Karpas-422 (cell line): ENCODE measurements at regions not wholly inside any gene's neighbourhood (a gene's known extent, or its start where the extent isn't known, plus 50 kb on each side); places are given as distances from the start of the nearest gene placed in this dataset.

Experiments used
- DNase-seq: peaks from one replicate; pipeline ENCODE4 v3.0.0-alpha.2; 2015
- H2AFZ ChIP-seq: fragments of 200-600 bp; sonication (generic); 2 replicates; pipeline ENCODE4 v1.6.1; 2014; ENCODE audit warnings: antibody characterized with exemption, low read length, mixed read lengths
- H3K27ac ChIP-seq: fragments of 200-600 bp; sonication (generic); 2 replicates; pipeline ENCODE4 v1.5.1; 2014; ENCODE audit warnings: mild to moderate bottlenecking, low read length, moderate library complexity
- H3K27me3 ChIP-seq: fragments of 200-600 bp; sonication (generic); 2 replicates; pipeline ENCODE4 v1.6.1; 2014; ENCODE audit warnings: low read length, mixed read lengths
- H3K36me3 ChIP-seq: fragments of 200-600 bp; sonication (generic); 2 replicates; pipeline ENCODE4 v1.6.1; 2014; ENCODE audit warnings: low read length, mixed read lengths; ENCODE audit not compliant: insufficient read depth
- H3K4me1 ChIP-seq: fragments of 200-600 bp; sonication (generic); 2 replicates; pipeline ENCODE4 v1.6.1; 2014; ENCODE audit warnings: mild to moderate bottlenecking, low read length, mixed read lengths
- H3K4me2 ChIP-seq: fragments of 200-600 bp; sonication (generic); 2 replicates; pipeline ENCODE4 v1.6.1; 2014; ENCODE audit warnings: low read length, low read depth, mild to moderate bottlenecking; ENCODE audit not compliant: poor library complexity, severe bottlenecking
- H3K4me3 ChIP-seq: fragments of 200-600 bp; sonication (generic); 2 replicates; pipeline ENCODE4 v1.5.1; 2014; ENCODE audit warnings: mild to moderate bottlenecking, antibody characterized with exemption, low read length, mixed read lengths
- H3K79me2 ChIP-seq: fragments of 200-600 bp; sonication (generic); 2 replicates; pipeline ENCODE4 v1.6.1; 2014; ENCODE audit warnings: mild to moderate bottlenecking, low read length, mixed read lengths
- H3K9ac ChIP-seq: fragments of 200-600 bp; sonication (generic); 2 replicates; pipeline ENCODE4 v1.6.0; 2014; ENCODE audit warnings: low read length
- H3K9me2 ChIP-seq: fragments of 200-600 bp; sonication (generic), shearing (Covaris generic); replicated peaks from 2 replicates; pipeline ENCODE4 v1.6.0; 2014; ENCODE audit warnings: mild to moderate bottlenecking, low read length, moderate library complexity; ENCODE audit not compliant: insufficient read depth
- H3K9me3 ChIP-seq: fragments of 300-700, 200-600 bp; sonication (generic); 2 replicates; pipeline ENCODE4 v1.6.1; 2014; ENCODE audit warnings: low read length, mixed read lengths
- H4K20me1 ChIP-seq: fragments of 200-600 bp; sonication (generic); 2 replicates; pipeline ENCODE4 v1.6.1; 2014; ENCODE audit warnings: mild to moderate bottlenecking, antibody characterized with exemption, low read length, low read depth; ENCODE audit not compliant: insufficient read depth

DNA sequence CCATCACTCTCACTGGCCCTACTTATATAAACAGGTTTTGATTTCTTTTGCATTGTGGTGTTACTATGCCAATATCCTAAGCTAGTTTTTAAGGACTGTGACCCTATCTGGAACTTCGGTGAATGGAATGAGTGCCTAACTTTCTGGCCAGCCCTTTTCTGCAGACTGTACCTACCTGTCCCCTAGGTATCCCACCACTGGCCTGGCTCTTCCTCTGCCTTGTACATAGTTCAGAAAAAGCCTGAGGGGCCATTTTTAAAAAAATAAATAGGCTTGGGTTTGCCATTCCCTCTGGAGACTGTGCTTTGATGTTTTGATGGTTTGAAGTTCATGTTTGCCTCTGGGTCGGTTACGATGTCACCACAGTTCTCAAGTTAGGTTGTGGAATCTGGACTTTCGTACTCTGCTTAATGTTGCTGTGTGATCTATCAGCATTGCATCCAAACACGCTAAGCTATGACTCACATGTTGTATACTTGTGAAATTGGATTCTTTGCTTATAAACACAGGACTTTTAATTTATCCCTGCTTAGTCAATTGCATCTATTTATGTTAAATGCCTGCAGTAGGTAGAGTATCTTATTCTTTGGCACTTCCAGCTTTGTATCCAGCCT is 182.0 kb downstream of the ANKRD50 start:
- H3K79me2 ChIP-seq, result no peaks in the 10 kb centered on the region
- H3K9me3 ChIP-seq, result peaks cover 19% of the 10 kb centered on the region
- DNase-seq, result no peak
- no peak overlapping the region for H3K9ac ChIP-seq
- H3K4me3 ChIP-seq, result no peak overlapping the region
- H3K27me3 ChIP-seq, result no peaks in the 10 kb centered on the region
- H4K20me1 ChIP-seq, result no peaks in the 10 kb centered on the region
- no peak overlapping the region for H2AFZ ChIP-seq
- no peaks in the 10 kb centered on the region for H3K9me2 ChIP-seq
- H3K4me1 ChIP-seq, result no peaks in the 10 kb centered on the region
- H3K36me3 ChIP-seq, result no peaks in the 10 kb centered on the region; the same call in 1 of the 2 replicates
- no peak overlapping the region for H3K27ac ChIP-seq
- H3K4me2 ChIP-seq, result no peak overlapping the region

DNA sequence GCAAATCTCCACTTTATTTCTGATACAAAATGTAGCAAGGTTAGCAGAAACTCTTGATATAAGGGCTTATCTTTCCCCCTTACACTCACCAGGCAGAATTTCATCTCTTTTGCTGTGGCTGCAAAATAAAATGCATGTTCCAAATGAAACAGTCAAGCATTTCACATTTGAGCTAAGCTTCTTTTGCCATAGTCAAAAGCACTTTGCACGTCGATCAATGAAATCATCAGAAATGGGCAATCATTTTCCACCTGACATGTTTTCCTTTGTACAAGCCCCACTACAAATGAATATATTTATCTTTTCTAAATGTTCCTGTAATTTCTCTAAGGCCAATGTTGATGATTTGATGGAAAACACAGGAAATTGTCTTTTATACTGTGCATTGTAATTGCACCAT is 178.4 kb downstream of the ANKRD50 start:
- Histone ChIP-seq H3K9me2 (no peaks in the 10 kb centered on the region), H3K9ac (no peak overlapping the region), H3K4me2 (no peak overlapping the region), H3K27me3 (no peaks in the 10 kb centered on the region), H3K79me2 (no peaks in the 10 kb centered on the region), H3K4me3 (no peak overlapping the region), H3K27ac (no peak overlapping the region), H3K36me3 (no peaks in the 10 kb centered on the region; the same call in 1 of the 2 replicates), H2AFZ (no peak overlapping the region), H3K9me3 (peaks cover 16% of the 10 kb centered on the region), H4K20me1 (no peaks in the 10 kb centered on the region), H3K4me1 (no peaks in the 10 kb centered on the region)
- no peak for DNase-seq

DNA sequence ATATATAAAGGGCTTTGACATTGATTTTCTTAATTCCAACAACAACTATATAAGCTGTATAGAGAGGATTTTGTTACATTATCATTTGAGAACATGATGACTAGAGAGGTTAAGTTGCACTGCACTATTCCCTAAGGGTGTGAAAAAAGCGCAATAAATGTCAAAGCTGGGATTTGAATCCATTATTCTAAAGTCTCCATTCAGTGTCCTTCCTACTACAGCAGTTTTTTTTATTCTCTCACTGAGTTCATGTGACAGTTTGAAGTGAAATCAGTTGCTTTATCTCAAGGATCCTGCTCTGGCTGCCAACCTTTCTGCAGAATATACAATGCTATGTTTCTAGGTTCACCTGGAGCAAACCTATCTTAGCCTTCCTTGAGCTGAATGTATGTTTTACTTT is 177.5 kb downstream of the ANKRD50 start:
- Histone ChIP-seq H3K9ac (no peak overlapping the region), H3K36me3 (no peaks in the 10 kb centered on the region; the same call in 1 of the 2 replicates), H3K9me2 (no peaks in the 10 kb centered on the region), H3K4me2 (no peak overlapping the region), H3K27ac (no peak overlapping the region), H3K9me3 (peaks cover 16% of the 10 kb centered on the region), H3K27me3 (no peaks in the 10 kb centered on the region), H3K79me2 (no peaks in the 10 kb centered on the region), H3K4me3 (no peak overlapping the region), H4K20me1 (no peaks in the 10 kb centered on the region), H3K4me1 (no peaks in the 10 kb centered on the region), H2AFZ (no peak overlapping the region)
- no peak for DNase-seq

DNA sequence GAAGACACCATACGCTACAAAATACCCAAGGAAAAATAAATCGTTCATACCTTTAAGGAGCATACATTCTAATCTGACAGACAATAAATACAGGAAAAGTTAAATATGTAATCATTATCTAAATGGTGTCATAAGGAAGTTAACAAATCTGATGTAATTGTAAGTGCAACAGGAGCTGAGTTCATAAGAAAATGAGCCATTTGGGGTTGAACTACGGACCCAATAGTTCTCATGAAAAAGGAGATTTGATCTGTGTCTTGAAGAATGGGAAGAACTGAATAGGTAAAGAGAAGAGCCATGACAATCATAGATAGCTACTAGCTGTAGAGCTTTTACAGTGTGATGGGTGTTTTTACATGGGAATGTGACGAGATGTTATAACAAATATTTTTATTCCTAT is 175.6 kb downstream of the ANKRD50 start:
- Histone ChIP-seq H3K9ac (no peak overlapping the region), H2AFZ (no peak overlapping the region), H3K4me2 (no peak overlapping the region), H3K36me3 (no peaks in the 10 kb centered on the region; the same call in 1 of the 2 replicates), H3K4me3 (no peak overlapping the region), H3K79me2 (no peaks in the 10 kb centered on the region), H3K9me3 (peaks cover 21% of the 10 kb centered on the region), H4K20me1 (no peaks in the 10 kb centered on the region), H3K9me2 (no peaks in the 10 kb centered on the region), H3K27me3 (no peaks in the 10 kb centered on the region), H3K4me1 (no peaks in the 10 kb centered on the region), H3K27ac (no peak overlapping the region)
- no peak for DNase-seq

DNA sequence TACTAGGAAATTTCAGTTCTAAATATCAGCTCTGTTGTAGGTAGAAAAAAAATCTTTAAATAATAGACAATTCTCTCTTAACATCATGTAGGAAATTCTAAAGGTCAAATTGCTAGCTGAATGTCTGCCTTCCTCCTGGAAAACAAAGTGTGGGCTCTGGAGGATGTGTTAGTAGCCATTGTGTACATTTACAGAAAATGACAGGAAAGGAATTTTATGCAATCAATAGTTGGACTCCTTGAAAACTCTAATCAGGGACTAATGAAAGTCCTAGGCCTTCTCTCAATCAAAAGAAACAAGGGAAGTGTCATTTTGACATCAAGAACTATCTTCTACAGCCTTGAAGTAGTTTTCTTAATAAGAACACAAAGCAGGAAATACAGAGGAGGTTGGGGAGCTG is 174.6 kb downstream of the ANKRD50 start:
- Histone ChIP-seq H3K36me3 (no peaks in the 10 kb centered on the region), H4K20me1 (no peaks in the 10 kb centered on the region), H3K27me3 (no peaks in the 10 kb centered on the region), H3K4me1 (no peaks in the 10 kb centered on the region), H3K4me3 (no peak overlapping the region), H3K79me2 (no peaks in the 10 kb centered on the region), H3K9me2 (no peaks in the 10 kb centered on the region), H3K4me2 (no peak overlapping the region), H3K9ac (no peak overlapping the region), H2AFZ (no peak overlapping the region), H3K9me3 (peaks cover 19% of the 10 kb centered on the region), H3K27ac (no peak overlapping the region)
- no peak for DNase-seq

DNA sequence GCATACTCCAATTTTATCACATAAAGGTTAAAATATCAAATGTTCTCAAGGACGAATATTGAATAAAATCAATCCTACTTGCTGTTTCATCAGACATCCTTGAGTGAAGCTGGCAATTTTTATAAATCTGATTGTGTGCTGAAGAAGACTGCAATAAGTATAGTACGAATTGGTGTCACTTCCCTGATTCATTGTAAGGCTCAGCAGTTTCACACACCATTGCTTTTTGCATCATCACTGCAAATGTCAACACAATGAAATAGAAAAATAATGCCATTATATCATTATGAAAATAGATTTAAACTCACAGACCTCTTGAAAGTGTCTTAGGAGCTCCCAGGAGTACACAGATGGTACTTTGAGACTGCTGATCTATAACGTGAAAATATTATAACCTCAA is 172.5 kb downstream of the ANKRD50 start:
- Histone ChIP-seq H3K36me3 (no peaks in the 10 kb centered on the region), H4K20me1 (no peaks in the 10 kb centered on the region), H3K4me3 (no peak overlapping the region), H3K4me1 (no peaks in the 10 kb centered on the region), H3K27ac (no peak overlapping the region), H2AFZ (no peak overlapping the region), H3K4me2 (no peak overlapping the region), H3K79me2 (no peaks in the 10 kb centered on the region), H3K27me3 (no peaks in the 10 kb centered on the region), H3K9ac (no peak overlapping the region), H3K9me3 (peaks cover 27% of the 10 kb centered on the region), H3K9me2 (no peaks in the 10 kb centered on the region)
- DNase-seq, result no peak

DNA sequence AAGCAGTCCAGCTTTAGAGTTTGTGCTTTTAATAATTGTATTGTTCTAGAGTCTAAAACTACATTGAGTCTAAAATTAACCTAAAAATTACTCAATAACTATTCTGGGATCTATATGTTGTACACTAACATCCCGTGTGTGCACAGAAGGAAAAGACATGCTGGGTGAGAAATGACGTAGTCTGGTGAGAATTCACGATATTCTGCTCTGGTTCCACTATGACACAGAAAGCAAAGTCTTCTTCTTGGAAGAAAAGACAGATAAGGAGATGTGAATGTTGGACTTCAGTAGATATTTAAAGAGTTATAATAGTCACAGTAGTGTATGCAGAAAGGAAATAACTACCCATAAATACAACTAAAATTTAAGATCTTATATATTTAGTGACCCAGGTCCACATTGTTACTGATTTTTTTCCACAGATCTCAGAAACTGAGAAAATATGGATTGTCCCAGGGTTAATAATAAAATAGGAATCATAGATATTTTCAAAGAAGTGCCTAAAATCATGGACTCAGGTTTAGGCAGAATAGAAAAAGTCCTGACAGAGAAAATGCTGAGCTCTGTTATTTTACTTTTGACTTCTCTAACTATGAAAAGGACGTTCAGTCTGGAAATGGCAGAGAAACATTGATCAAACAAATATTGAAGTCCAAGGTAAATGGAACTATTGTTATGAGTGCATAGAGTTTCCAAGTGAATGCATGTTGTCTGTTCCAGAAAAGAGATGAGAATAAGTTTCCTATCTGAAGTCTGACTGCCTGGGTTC is 170.7 kb downstream of the ANKRD50 start:
- H3K9ac ChIP-seq, result no peak overlapping the region
- no peaks in the 10 kb centered on the region for H3K79me2 ChIP-seq
- H4K20me1 ChIP-seq, result no peaks in the 10 kb centered on the region
- no peak for DNase-seq
- no peak overlapping the region for H3K4me2 ChIP-seq
- H3K36me3 ChIP-seq, result no peaks in the 10 kb centered on the region
- peaks cover 24% of the 10 kb centered on the region for H3K9me3 ChIP-seq
- no peaks in the 10 kb centered on the region for H3K9me2 ChIP-seq
- H2AFZ ChIP-seq, result no peak overlapping the region
- no peaks in the 10 kb centered on the region for H3K4me1 ChIP-seq
- H3K27me3 ChIP-seq, result no peaks in the 10 kb centered on the region
- H3K4me3 ChIP-seq, result no peak overlapping the region
- H3K27ac ChIP-seq, result no peak overlapping the region

DNA sequence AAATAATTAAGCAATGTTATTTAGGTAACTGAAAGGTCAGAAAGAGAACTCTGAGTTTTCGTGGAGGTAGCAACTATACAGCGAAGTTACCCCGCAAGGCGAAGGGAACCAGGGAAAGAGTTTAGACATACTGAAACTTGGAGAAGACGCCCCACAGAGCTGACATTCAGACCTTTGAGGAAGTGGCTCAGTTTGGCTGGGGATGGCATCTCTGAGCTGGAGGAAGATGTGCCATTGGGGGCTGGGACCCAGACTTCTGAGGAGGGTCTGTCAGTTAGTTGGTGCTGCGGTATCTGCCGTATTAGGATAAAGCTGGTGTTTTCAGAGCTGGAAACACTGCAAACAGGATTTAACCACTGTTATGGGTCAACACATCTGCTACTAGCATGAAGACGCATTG is 156.6 kb downstream of the ANKRD50 start:
- H3K27me3 ChIP-seq, result no peaks in the 10 kb centered on the region
- no peak overlapping the region for H2AFZ ChIP-seq
- H3K9me3 ChIP-seq, result peaks cover 19% of the 10 kb centered on the region
- no peak overlapping the region for H3K4me3 ChIP-seq
- no peaks in the 10 kb centered on the region for H4K20me1 ChIP-seq
- H3K79me2 ChIP-seq, result no peaks in the 10 kb centered on the region
- H3K9ac ChIP-seq, result no peak overlapping the region
- no peaks in the 10 kb centered on the region for H3K36me3 ChIP-seq
- no peak for DNase-seq
- H3K4me2 ChIP-seq, result no peak overlapping the region
- H3K4me1 ChIP-seq, result no peaks in the 10 kb centered on the region
- H3K9me2 ChIP-seq, result no peaks in the 10 kb centered on the region
- no peak overlapping the region for H3K27ac ChIP-seq
